Stimulated activated memory B cell treated with anti-CD40 and anti-IgM and Interleukin-4, amounts not matched to agents 10 μg/mL and 1 μg/mL and 100 μg/mL, for 72 hours (primary cell): ENCODE measurements at regions not wholly inside any gene's neighbourhood (a gene's known extent, or its start where the extent isn't known, plus 50 kb on each side); places are given as distances from the start of the nearest gene placed in this dataset.

Experiments used
- ATAC-seq: fragments of 150-1000 bp; cut with Tn5 transposase; 2 replicates; pipeline ENCODE4 v1.10.0; 2021
- H3K27ac Mint-ChIP-seq: one replicate; pipeline ENCODE4 v1.8.0; 2022; ENCODE audit warnings: mild to moderate bottlenecking, mixed read lengths
- H3K27me3 Mint-ChIP-seq: one replicate; pipeline ENCODE4 v1.8.0; 2022; ENCODE audit warnings: mixed read lengths
- H3K36me3 Mint-ChIP-seq: one replicate; pipeline ENCODE4 v1.8.0; 2022; ENCODE audit warnings: mixed read lengths
- H3K4me1 Mint-ChIP-seq: one replicate; pipeline ENCODE4 v1.8.0; 2022; ENCODE audit warnings: mixed read lengths
- H3K4me3 Mint-ChIP-seq: one replicate; pipeline ENCODE4 v1.8.0; 2022; ENCODE audit warnings: mild to moderate bottlenecking, moderate library complexity, mixed read lengths
- H3K9me3 Mint-ChIP-seq: one replicate; pipeline ENCODE4 v1.8.0; 2022; ENCODE audit warnings: mixed read lengths

DNA sequence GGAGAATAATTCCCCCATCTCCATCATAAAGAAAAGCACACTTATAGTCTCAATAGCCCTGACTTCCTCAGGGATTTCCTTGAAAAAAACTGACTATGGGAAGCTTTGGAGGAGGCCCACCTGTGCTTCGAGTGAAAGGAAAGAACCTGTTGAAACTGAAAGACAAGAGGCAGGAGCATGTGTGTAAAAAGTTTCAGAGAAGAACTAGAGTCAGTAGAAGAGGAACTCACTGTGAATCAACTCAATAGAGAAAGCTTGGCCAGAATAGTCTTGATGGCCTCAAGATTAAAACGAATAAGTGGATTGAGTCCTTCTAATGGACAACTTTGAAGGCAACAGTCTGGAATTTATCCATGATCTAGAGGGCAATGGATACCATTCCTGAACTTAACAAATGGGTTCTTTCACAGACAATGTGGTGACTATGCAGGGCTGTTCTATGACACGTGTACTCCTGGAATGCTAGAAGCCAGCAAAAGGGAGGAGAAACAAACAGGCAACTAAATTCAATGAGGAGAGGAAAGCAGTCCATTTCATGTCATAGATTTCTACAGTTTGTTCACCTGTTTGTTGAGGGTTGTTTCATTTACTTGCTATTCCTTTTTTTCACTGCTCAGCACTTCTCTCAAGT is 442.3 kb downstream of the GRB14 start:
- no peaks in the 10 kb centered on the region for H3K27me3 Mint-ChIP-seq
- no peaks in the 10 kb centered on the region for H3K36me3 Mint-ChIP-seq
- H3K4me1 Mint-ChIP-seq, result no peaks in the 10 kb centered on the region
- ATAC-seq, result no peak
- no peak overlapping the region for H3K4me3 Mint-ChIP-seq
- no peak overlapping the region for H3K27ac Mint-ChIP-seq
- no peaks in the 10 kb centered on the region for H3K9me3 Mint-ChIP-seq

- Mint-ChIP-seq H3K27me3 (no peaks in the 10 kb centered on the region), H3K9me3 (peaks cover 2% of the 10 kb centered on the region), H3K27ac (no peak overlapping the region), H3K4me3 (no peak overlapping the region), H3K36me3 (no peaks in the 10 kb centered on the region), H3K4me1 (no peaks in the 10 kb centered on the region)
- ATAC-seq, result no peak
Measured at GRCh38 chr2:164164602-164165001, 428.8 kb upstream of the FIGN start.

GRCh38 chr2:164155558-164155957 is 419.8 kb upstream of the FIGN start:
- Mint-ChIP-seq H3K27me3 (no peaks in the 10 kb centered on the region), H3K4me1 (no peaks in the 10 kb centered on the region), H3K4me3 (no peak overlapping the region), H3K27ac (no peak overlapping the region), H3K36me3 (no peaks in the 10 kb centered on the region), H3K9me3 (peaks cover 2% of the 10 kb centered on the region)
- no peak for ATAC-seq

DNA sequence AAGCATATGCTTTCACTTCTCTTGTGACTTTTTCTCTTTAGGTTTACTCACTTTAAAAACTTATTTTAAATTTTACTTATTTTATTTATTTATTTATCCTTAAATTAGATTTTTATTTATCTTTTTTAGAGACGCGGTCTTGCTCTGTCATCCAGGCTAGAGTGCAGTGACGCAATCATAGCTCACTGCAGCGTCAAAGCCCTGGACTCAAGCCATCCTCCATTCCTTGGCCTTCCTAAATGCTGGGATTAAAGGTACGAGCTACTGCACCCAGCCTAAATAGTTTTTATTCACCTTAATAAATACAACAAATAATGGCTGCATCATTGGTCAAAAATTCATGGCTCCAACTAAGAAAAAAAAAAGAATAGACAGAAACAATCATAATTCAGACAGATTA is 415.7 kb upstream of the FIGN start:
- peaks cover 4% of the 10 kb centered on the region for H3K9me3 Mint-ChIP-seq
- H3K4me3 Mint-ChIP-seq, result no peak overlapping the region
- no peak for ATAC-seq
- H3K27me3 Mint-ChIP-seq, result no peaks in the 10 kb centered on the region
- no peaks in the 10 kb centered on the region for H3K4me1 Mint-ChIP-seq
- H3K27ac Mint-ChIP-seq, result no peak overlapping the region
- no peaks in the 10 kb centered on the region for H3K36me3 Mint-ChIP-seq

GRCh38 chr2:164150604-164151003 is 414.8 kb upstream of the FIGN start:
- no peaks in the 10 kb centered on the region for H3K4me1 Mint-ChIP-seq
- no peak overlapping the region for H3K27ac Mint-ChIP-seq
- ATAC-seq, result no peak
- no peaks in the 10 kb centered on the region for H3K27me3 Mint-ChIP-seq
- H3K4me3 Mint-ChIP-seq, result no peak overlapping the region
- H3K36me3 Mint-ChIP-seq, result no peaks in the 10 kb centered on the region
- peaks cover 4% of the 10 kb centered on the region for H3K9me3 Mint-ChIP-seq

GRCh38 chr2:164146441-164146840 is 410.6 kb upstream of the FIGN start:
- H3K9me3 Mint-ChIP-seq, result peaks cover 4% of the 10 kb centered on the region
- H3K36me3 Mint-ChIP-seq, result no peaks in the 10 kb centered on the region
- ATAC-seq, result no peak
- H3K4me1 Mint-ChIP-seq, result no peaks in the 10 kb centered on the region
- H3K27ac Mint-ChIP-seq, result no peak overlapping the region
- no peaks in the 10 kb centered on the region for H3K27me3 Mint-ChIP-seq
- no peak overlapping the region for H3K4me3 Mint-ChIP-seq

GRCh38 chr2:164145093-164145987 is 409.5 kb upstream of the FIGN start:
- Mint-ChIP-seq H3K36me3 (no peaks in the 10 kb centered on the region), H3K4me3 (no peak overlapping the region), H3K27ac (no peak overlapping the region), H3K27me3 (no peaks in the 10 kb centered on the region), H3K4me1 (no peaks in the 10 kb centered on the region), H3K9me3 (peaks cover 4% of the 10 kb centered on the region)
- ATAC-seq, result no peak

DNA sequence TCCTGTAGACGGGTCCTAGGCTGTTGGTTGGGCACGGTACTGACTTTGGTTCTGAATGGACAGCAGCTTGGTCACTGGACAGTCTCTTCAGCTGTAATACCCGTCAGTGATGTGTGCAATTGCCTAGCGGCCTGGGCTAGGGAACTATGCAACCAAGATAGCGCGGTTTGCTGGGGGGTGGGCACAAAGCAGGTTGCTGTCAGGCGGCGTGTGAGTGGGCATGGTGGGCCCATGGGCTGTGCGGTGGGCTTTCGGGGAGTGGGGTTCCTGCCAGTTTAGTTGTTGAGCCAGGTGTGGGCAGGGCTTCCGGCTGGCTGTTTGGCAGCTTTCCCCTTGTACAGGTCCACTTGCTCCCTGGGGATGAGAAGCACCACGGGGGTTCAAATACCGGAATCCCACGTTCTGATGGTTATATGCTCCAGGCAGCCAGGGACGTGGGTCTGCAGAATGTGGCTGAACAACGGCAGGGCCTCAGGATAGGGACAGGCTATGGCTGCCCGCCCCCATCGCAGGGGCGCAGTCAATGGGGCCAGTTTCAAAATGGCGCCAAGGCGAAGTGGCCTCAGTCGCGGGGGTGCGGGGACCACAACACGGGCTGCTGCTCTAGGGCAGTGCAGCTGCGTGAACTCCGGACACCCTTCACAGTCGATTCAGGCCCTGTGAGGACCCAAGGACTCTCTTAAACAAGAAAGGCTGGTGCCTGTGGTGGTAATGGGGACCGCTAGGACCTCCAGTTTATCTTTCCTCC is 407.5 kb upstream of the FIGN start:
- Mint-ChIP-seq H3K27ac (no peak overlapping the region), H3K36me3 (no peaks in the 10 kb centered on the region), H3K27me3 (no peaks in the 10 kb centered on the region), H3K4me1 (no peaks in the 10 kb centered on the region), H3K9me3 (no peaks in the 10 kb centered on the region), H3K4me3 (no peak overlapping the region)
- no peak for ATAC-seq

DNA sequence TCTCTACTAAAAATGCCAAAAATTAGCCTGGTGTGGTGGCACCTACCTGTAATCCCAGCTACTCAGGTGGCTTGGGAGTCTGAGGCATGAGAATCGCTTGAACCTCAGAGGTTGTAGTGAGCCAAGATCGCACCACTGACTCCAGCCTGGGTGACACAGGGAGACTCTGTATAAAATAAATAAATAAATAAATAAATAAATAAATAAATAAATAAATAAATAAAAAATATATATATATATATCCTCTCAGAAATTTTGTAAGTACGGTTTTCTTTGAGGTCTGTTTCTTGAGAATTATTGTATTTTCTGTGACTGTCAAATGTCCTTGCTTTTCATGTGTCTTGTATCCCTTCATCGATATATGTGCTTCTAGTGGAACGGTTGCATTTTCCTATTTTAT is 406.9 kb upstream of the FIGN start:
- ATAC-seq, result no peak
- no peak overlapping the region for H3K27ac Mint-ChIP-seq

GRCh38 chr2:164141271-164141670 is 405.5 kb upstream of the FIGN start:
- Mint-ChIP-seq H3K4me3 (no peak overlapping the region), H3K9me3 (no peaks in the 10 kb centered on the region), H3K27me3 (no peaks in the 10 kb centered on the region), H3K36me3 (no peaks in the 10 kb centered on the region), H3K27ac (no peak overlapping the region), H3K4me1 (no peaks in the 10 kb centered on the region)
- ATAC-seq, result no peak

More for the DNA sequence above, 406.9 kb upstream of the FIGN start:
- H3K4me3 Mint-ChIP-seq, result no peak overlapping the region
- H3K9me3 Mint-ChIP-seq, result no peaks in the 10 kb centered on the region
- H3K36me3 Mint-ChIP-seq, result no peaks in the 10 kb centered on the region
- H3K27me3 Mint-ChIP-seq, result no peaks in the 10 kb centered on the region
- H3K4me1 Mint-ChIP-seq, result no peaks in the 10 kb centered on the region

GRCh38 chr2:164138750-164139149 is 402.9 kb upstream of the FIGN start:
- Mint-ChIP-seq H3K27ac (no peak overlapping the region), H3K4me3 (no peak overlapping the region), H3K27me3 (no peaks in the 10 kb centered on the region), H3K36me3 (no peaks in the 10 kb centered on the region), H3K9me3 (no peaks in the 10 kb centered on the region), H3K4me1 (no peaks in the 10 kb centered on the region)
- no peak for ATAC-seq

DNA sequence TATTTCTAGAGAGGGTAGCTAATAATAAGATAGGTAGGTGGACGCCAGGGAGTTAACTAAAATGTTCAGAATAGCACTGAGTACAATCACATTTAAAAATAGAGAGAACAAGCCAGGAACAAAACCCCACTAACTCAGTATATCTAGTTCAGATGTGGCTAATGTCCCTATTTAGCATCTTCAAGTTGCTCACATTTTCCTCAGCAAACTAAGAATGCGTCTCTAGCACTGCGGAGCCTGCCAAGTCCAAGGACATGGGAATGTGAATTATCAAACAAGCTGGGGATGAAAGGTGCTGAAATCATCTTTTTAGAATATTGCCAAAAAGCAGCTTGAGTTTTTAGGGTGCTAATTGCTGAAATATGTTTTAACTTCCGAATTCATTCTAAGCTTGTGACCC is 398.5 kb upstream of the FIGN start:
- no peak for ATAC-seq
- H3K27ac Mint-ChIP-seq, result no peak overlapping the region
- no peaks in the 10 kb centered on the region for H3K27me3 Mint-ChIP-seq
- H3K4me1 Mint-ChIP-seq, result no peaks in the 10 kb centered on the region
- no peak overlapping the region for H3K4me3 Mint-ChIP-seq
- H3K9me3 Mint-ChIP-seq, result no peaks in the 10 kb centered on the region
- H3K36me3 Mint-ChIP-seq, result no peaks in the 10 kb centered on the region

- Mint-ChIP-seq H3K4me1 (no peaks in the 10 kb centered on the region), H3K4me3 (no peak overlapping the region), H3K9me3 (no peaks in the 10 kb centered on the region), H3K27ac (no peak overlapping the region), H3K36me3 (no peaks in the 10 kb centered on the region), H3K27me3 (no peaks in the 10 kb centered on the region)
- ATAC-seq, result no peak
Measured at GRCh38 chr2:164127971-164128527, 392.2 kb upstream of the FIGN start.

DNA sequence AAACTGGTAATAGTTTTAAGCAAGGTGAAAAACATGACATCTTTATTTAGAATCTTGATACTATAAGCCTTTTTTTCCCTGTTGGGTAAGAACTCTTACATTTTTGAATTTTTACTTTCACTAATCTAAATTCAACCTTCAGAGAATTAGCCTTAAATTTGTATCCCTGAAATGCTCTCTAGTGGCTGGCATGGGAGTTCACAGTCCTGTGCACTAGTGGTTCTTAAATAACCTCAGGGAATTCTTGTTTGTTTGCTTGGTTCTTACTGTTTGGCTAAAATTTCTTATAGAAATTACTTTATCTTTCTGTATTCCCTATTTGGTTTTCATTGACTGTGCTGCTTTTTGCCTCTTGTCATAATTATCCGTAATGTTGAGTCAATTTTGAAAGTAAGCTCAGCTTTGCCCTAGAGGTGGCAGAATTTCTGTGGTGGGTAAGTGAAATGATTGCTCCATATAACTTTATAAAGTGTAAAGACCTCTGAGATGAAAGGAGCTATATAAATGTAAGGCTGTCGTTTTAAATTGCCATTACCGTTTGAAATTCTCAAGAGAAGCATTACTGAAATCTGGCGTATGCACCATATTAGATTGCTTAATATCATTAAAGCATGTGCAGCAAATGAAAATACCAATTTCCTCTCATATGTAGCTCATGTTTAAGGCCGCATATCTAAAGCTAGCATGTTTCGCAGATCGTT is 391.3 kb upstream of the FIGN start:
- Mint-ChIP-seq H3K4me1 (no peaks in the 10 kb centered on the region), H3K4me3 (no peak overlapping the region), H3K36me3 (no peaks in the 10 kb centered on the region), H3K27ac (no peak overlapping the region), H3K9me3 (no peaks in the 10 kb centered on the region), H3K27me3 (no peaks in the 10 kb centered on the region)
- ATAC-seq, result no peak

DNA sequence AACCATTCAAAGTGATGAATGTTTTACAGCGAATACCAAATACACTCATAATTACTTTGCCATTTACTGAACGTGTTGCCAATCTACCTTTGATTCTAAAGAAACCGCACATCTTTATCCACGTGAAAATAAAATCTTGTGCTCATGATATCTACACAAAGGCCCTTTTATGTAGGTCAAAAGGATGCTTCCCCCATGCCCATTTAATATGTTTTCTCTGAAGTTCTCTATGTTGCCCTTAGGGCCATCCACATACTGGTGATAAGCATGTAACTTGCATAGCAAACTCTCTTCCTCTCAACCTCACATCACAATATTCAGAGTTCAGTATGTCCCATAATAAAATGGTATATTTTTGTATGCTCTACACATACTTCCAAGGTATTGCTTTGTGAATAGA is 380.0 kb upstream of the FIGN start:
- H3K9me3 Mint-ChIP-seq, result no peaks in the 10 kb centered on the region
- no peaks in the 10 kb centered on the region for H3K4me1 Mint-ChIP-seq
- no peaks in the 10 kb centered on the region for H3K27me3 Mint-ChIP-seq
- ATAC-seq, result no peak
- H3K4me3 Mint-ChIP-seq, result no peak overlapping the region
- H3K27ac Mint-ChIP-seq, result no peak overlapping the region
- no peaks in the 10 kb centered on the region for H3K36me3 Mint-ChIP-seq
